Stomach (tissue), 4 donors: ENCODE measurements at regions not wholly inside any gene's neighbourhood (a gene's known extent, or its start where the extent isn't known, plus 50 kb on each side); places are given as distances from the start of the nearest gene placed in this dataset.

ENCODE experiments used
- CTCF ChIP-seq, 7 experiments: fragments of 450-650 bp in 4 of 7; fragments of 200-600 bp in 3 of 7; sonication (generic) in 3 of 7; IDR thresholded peaks; one replicate each; pipeline ENCODE4 v1.5.1; 2016 to 2019; ENCODE audit warnings: antibody characterized with exemption in 7 of 7, control low read depth in 2 of 7, mild to moderate bottlenecking in 1 of 7
- POLR2A ChIP-seq, 4 donors: fragments of 450-650 bp; IDR thresholded peaks; one replicate each; pipeline ENCODE4 v1.6.1; 2016; ENCODE audit warnings: antibody characterized with exemption in 4 of 4, control low read depth in 2 of 4, mild to moderate bottlenecking in 1 of 4, moderate library complexity in 1 of 4

- no peak for TF ChIP-seq CTCF (IDR thresholded peaks at IDR 0.05)
- TF ChIP-seq POLR2A (IDR thresholded peaks at IDR 0.05), result no peak
Measured at GRCh38 chr2:235432741-235433520, 60.9 kb upstream of the AGAP1 start.
